ENCODE measurements at regions not wholly inside any gene's neighbourhood (a gene's known extent, or its start where the extent isn't known, plus 50 kb on each side); places are given as distances from the start of the nearest gene placed in this dataset.

DNA sequence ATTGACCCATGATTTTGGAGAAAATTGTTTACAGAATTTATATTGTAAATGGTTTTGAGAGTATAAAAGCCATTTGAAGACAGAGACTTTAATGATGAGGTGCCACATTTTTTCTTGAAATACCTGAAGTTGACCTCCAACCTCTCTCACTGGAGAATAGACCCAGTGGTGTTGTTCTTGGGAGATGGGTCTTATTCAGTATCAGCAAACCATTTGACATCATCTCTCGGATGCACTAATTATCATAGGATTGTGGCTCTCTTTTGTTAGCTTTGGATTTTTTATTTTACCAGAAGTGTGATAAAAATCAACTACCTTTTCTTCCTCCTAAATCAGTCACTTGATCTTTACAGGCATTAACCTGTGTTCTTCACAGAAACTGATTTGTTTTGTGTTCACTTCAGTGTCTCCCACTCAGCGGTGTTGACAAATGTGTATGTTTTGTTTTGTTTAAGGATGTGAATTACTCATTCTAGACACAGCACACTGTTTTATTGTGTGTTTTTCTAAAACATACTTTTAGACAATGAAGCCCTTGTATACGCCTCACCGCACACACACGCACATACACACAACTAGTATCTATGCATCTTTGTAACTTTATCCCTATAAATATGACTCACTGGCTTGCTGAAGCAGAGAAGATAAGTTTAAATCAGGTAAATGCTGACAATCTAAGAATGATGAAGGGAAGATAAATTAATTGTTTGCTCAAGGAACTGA lies 455.6 kb downstream of the INHBA start:
- TF ChIP-seq, protein P1, sequence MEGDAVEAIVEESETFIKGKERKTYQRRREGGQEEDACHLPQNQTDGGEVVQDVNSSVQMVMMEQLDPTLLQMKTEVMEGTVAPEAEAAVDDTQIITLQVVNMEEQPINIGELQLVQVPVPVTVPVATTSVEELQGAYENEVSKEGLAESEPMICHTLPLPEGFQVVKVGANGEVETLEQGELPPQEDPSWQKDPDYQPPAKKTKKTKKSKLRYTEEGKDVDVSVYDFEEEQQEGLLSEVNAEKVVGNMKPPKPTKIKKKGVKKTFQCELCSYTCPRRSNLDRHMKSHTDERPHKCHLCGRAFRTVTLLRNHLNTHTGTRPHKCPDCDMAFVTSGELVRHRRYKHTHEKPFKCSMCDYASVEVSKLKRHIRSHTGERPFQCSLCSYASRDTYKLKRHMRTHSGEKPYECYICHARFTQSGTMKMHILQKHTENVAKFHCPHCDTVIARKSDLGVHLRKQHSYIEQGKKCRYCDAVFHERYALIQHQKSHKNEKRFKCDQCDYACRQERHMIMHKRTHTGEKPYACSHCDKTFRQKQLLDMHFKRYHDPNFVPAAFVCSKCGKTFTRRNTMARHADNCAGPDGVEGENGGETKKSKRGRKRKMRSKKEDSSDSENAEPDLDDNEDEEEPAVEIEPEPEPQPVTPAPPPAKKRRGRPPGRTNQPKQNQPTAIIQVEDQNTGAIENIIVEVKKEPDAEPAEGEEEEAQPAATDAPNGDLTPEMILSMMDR (IDR thresholded peaks at IDR 0.05): no peak
- Histone ChIP-seq H3K36me3 (no peaks in the 10 kb centered on the region), H3K4me3 (no peak overlapping the region), H3K9me3 (no peaks in the 10 kb centered on the region), H3K27me3 (replicated peaks; ENCODE audit: insufficient read depth) (no peaks in the 10 kb centered on the region), H3K4me1 (ENCODE audit: control insufficient read depth in 1 of 2, low read depth in 2 of 2) (no peaks in the 10 kb centered on the region), H3K27ac (no peak overlapping the region)
- no peak for DNase-seq (ENCODE audit: low spot score)
- ATAC-seq (ENCODE audit: insufficient number of reproducible peaks, low FRiP score, low read depth): no peak

DNA sequence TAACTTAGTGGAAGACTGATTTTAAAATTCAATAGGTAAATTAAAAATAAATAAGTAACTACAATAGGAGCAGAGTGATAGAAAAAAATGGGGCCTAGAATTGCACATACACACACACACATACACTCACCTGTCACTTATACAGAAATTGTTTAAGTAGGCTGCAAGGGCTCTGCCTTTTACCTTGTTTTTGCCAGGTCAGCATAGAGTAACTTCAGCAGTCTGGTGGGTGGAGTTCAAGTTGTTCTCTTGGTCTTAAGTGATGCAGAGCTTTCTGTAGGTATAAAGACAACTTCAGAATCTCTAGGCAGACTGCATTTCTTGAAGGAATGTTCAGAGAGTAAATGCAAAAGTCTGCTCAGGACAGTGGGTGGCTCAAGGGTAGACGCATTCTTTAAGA lies 457.0 kb downstream of the INHBA start:
- ATAC-seq (ENCODE audit: insufficient number of reproducible peaks, low FRiP score, low read depth): no peak
- Histone ChIP-seq H3K36me3 (no peaks in the 10 kb centered on the region), H3K4me1 (ENCODE audit: control insufficient read depth in 1 of 2, low read depth in 2 of 2) (no peaks in the 10 kb centered on the region), H3K27me3 (replicated peaks; ENCODE audit: insufficient read depth) (no peaks in the 10 kb centered on the region), H3K9me3 (no peaks in the 10 kb centered on the region), H3K27ac (no peak overlapping the region), H3K4me3 (no peak overlapping the region)
- DNase-seq (ENCODE audit: low spot score): no peak
- TF ChIP-seq, protein P1 (IDR thresholded peaks at IDR 0.05): no peak

DNA sequence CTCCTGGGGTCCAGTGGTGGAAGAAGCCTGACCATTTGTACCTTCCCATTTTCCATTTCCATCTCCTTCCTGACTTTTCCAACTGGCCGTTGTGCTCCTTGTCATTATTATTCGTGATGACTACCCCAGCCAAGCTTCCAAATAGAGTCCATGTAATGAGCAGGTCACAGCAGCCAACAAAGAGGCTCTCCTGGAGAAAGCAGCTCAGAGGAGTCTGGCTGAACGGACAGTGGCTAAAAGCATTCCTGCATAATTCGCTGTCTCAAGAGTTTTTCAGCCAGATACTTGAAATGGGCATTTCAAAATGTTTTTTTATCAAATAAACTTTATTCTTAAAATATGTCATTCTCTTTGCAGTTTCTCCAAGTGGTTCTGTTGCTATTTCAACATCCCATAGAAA lies 458.6 kb downstream of the INHBA start:
- no peaks in the 10 kb centered on the region for H3K36me3 ChIP-seq
- no peaks in the 10 kb centered on the region for H3K27me3 ChIP-seq (replicated peaks; ENCODE audit: insufficient read depth)
- H3K4me1 ChIP-seq (ENCODE audit: control insufficient read depth in 1 of 2, low read depth in 2 of 2): no peaks in the 10 kb centered on the region
- ATAC-seq (ENCODE audit: insufficient number of reproducible peaks, low FRiP score, low read depth): no peak
- H3K4me3 ChIP-seq: no peak overlapping the region
- no peaks in the 10 kb centered on the region for H3K9me3 ChIP-seq
- TF ChIP-seq, protein P1 (IDR thresholded peaks at IDR 0.05): no peak
- H3K27ac ChIP-seq: no peak overlapping the region
- no peak for DNase-seq (ENCODE audit: low spot score)

DNA sequence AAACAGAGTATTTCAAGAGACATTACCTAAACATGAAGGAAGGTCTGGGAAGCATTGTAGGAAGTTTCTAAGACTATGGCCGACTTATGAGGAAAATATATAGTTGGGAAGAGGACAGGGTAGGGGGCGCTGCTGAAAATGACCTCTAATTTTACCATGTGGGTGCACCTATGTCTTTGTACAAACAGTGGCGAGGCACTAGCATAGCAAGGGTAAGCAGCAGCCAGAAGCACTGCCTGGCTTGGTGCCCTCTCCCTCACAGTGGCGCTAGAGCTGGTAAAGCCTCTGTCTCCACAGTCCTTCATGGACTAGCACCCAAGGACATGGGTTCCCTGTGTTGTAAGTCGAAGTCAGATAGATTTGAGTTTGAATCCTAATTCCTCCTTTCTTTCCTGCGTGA lies 461.2 kb downstream of the INHBA start:
- no peaks in the 10 kb centered on the region for H3K4me1 ChIP-seq (ENCODE audit: control insufficient read depth in 1 of 2, low read depth in 2 of 2)
- no peak overlapping the region for H3K4me3 ChIP-seq
- no peaks in the 10 kb centered on the region for H3K9me3 ChIP-seq
- ATAC-seq (ENCODE audit: insufficient number of reproducible peaks, low FRiP score, low read depth) (no peak), DNase-seq (ENCODE audit: low spot score) (no peak)
- H3K27me3 ChIP-seq (replicated peaks; ENCODE audit: insufficient read depth): no peaks in the 10 kb centered on the region
- H3K27ac ChIP-seq: no peak overlapping the region
- TF ChIP-seq, protein P1 (IDR thresholded peaks at IDR 0.05): no peak
- no peaks in the 10 kb centered on the region for H3K36me3 ChIP-seq

DNA sequence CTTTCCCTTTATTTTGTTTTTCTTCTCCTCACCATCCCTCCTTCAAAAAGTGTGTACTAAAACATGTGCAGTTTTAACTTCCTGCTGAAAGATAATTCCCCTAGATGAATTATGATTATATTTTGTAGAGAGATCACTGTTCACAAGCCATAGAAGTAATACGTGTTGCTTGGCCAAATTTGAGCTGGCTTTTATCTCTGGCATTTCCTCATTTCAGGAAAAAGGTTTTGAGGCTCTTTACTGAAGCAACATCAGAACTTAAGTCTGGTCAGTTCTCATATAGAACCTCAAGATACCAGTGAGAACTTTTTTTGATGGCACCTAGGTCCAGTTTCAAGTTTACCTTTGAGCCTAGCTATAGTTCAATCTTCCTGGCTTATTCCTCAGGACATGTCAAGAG lies 463.3 kb downstream of the INHBA start:
- ATAC-seq (ENCODE audit: insufficient number of reproducible peaks, low FRiP score, low read depth) (no peak), DNase-seq (ENCODE audit: low spot score) (no peak)
- Histone ChIP-seq H3K4me3 (no peak overlapping the region), H3K27ac (no peak overlapping the region), H3K36me3 (no peaks in the 10 kb centered on the region), H3K27me3 (replicated peaks; ENCODE audit: insufficient read depth) (no peaks in the 10 kb centered on the region), H3K9me3 (no peaks in the 10 kb centered on the region), H3K4me1 (ENCODE audit: control insufficient read depth in 1 of 2, low read depth in 2 of 2) (no peaks in the 10 kb centered on the region)
- TF ChIP-seq, protein P1 (IDR thresholded peaks at IDR 0.05): no peak
